Fibroblast of lung (primary cell): ENCODE measurements at regions not wholly inside any gene's neighbourhood (a gene's known extent, or its start where the extent isn't known, plus 50 kb on each side); places are given as distances from the start of the nearest gene placed in this dataset.

ENCODE experiments used
- CTCF ChIP-seq, 2 donors: IDR thresholded peaks in 1 of 2; conservative IDR thresholded peaks in 1 of 2; 1 replicate in 1 of 2; 2 replicates in 1 of 2; pipeline ENCODE4 v1.5.1; 2011 to 2012; ENCODE audit warnings: low read length in 2 of 2, control low read depth in 1 of 2, inconsistent platforms in 1 of 2, low read depth in 1 of 2, mild to moderate bottlenecking in 1 of 2
- EZH2 ChIP-seq: IDR thresholded peaks from 2 replicates; pipeline ENCODE4 v1.5.1; 2012; ENCODE audit warnings: low read length, control low read depth, mild to moderate bottlenecking; ENCODE audit errors: missing control alignments

GRCh38 chr11:110928391-110928790, 216.2 kb upstream of the ARHGAP20 start:
- TF ChIP-seq CTCF (conservative IDR thresholded peaks at IDR 0.05 in 1 of 2, IDR thresholded peaks at IDR 0.05 in 1 of 2; ENCODE audit: low read depth in 1 of 2, low read length in 2 of 2) (no peak), EZH2 (no peak)
